T-helper 9 cell (primary cell): ENCODE measurements at regions not wholly inside any gene's neighbourhood (a gene's known extent, or its start where the extent isn't known, plus 50 kb on each side); places are given as distances from the start of the nearest gene placed in this dataset.
"Not testable (repeated sequence)": the region's sequence is repeated elsewhere in the genome, so short reads cannot be mapped to it uniquely, and the experiment has no call there.

Experiments used
- DNase-seq: peaks from one replicate; pipeline ENCODE4 v3.0.0-alpha.2; 2020

GRCh38 chr14:55899531-55899930 is 218.7 kb upstream of the PELI2 start:
- no peak for DNase-seq

- no peak for DNase-seq
These were observed 217.5 kb upstream of the PELI2 start for GRCh38 chr14:55900749-55901148.

GRCh38 chr14:55901291-55901690 is 216.9 kb upstream of the PELI2 start:
- no peak for DNase-seq

DNA sequence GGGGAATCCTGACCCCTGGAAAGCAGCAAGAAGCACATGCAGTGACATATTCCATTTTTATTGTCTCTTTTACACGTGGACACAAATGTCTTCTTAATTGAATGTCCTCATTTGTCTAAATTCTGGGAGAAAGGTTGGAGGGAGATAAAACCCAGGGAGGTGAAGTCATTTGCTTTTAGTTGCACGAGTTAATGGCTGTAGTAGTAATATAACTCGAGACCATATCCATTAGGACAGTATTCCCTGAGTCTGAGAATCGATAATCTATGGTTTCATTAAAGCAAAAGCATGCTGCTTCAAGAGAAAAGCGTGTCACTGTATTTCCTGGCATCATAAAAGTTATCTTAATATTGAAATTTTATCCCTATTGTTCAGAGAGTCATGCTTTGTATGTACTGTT is 216.0 kb upstream of the PELI2 start:
- no peak for DNase-seq

DNA sequence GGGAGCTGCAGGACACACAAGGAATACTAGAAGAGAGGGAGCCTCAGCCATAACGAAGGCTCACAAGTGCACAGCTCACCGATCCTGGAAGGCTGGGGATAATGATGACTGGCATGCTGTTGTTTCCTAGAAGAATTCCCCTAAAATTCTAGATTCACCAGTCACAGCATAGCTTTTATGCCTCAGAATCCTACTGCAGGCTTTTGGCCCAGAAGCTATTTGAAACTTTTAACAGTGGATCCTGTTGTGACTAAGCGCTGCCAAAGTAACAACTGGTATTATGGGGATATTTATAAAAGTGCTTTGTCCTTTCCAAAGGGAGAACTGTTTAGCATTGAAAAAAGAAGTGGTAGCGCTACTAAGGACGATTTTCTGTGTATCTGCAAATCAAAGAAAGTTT is 214.1 kb upstream of the PELI2 start:
- no peak for DNase-seq

DNA sequence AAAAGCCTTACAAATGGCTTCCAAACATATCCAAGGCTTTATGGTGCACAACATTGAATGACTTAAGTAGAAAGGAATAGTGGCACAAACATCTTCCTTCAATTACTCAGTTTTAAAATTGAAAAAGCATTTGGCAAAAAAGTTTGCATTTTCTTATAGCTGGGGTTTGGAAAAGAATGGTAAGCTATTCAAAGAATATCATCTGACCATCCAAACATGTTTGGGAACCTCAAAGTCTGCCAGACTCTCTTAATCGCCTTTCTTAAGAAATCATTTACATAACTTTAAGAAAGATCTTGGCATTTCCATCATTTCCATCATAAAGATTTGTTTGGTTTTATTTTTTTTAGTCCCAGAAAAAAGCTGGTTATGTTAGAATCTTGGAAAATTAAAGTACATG is 210.1 kb upstream of the PELI2 start:
- DNase-seq: no peak

- DNase-seq: no peak
These were observed 208.3 kb upstream of the PELI2 start for GRCh38 chr14:55909879-55910278.

DNA sequence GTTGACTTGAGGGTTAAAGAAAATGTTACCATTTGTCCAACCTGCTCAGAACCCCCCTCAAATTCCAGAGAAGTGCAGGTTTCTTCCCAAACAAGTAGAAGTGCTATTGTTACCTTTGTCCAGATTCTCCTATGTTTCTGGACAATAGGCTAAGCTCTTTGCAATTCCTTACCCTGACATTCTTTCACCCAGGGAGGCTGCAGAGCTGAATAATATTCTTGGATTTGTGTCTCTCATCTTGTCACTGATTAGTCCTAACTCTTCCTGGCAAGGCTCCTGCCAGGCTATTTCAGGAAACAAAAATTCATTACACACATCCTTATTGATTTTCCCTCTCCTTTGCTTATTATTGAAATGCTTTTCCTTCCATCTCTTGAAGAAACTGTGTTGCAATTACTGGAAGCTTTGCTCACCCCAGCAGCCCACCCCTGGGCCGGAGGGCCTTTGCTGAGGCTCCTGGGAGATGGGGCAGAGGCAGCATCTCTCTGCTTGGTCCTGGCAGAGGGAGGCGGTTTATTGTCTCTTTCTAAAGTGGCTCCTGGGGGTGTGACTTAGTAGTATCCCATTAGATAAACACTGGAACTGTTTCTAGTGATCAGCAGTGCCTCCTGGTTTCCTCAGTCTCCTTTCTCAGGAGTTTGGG is 207.5 kb upstream of the PELI2 start:
- DNase-seq: no peak

DNA sequence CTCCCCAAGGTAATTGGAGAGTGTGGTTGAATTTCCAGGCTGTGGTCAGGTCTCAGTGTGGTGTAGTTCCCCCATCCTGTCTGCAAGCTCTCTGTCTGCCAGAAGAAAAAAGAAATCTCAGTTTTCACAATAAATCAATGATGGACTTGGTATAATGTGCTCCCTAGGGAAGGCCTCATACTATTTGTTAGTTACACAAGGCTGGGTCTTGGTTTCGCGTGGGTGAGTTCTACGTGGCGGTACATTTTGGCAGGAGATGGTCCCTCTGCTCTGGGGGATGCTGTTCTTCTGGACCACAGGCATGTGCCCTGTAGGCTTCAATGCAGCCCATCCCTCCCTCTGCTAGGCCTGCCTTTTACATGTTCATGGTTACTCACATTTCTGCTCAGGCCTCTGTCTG is 206.4 kb upstream of the PELI2 start:
- no peak for DNase-seq

- no peak for DNase-seq
These were observed 205.9 kb upstream of the PELI2 start for GRCh38 chr14:55912344-55912743.

GRCh38 chr14:55913324-55914025 is 204.7 kb upstream of the PELI2 start:
- DNase-seq: no peak

DNA sequence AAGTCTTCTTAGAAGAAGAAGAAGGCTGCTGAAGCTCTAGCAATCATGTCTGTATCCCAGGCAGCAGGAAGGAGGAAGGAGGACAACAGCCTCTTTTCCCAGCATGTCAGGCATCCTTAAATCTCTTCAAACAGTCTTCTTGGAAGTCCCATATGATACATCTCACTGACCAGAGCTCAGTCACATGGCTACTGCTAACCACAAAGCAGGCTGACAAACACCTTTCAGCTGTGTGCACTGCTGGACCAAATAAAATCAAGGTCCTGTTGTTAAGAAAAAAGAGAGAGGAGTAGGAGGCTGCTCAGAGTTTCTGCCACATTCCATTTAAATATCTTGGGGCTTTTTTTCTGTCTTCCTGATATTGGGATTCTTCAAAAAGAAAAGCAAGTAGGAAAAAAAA is 203.4 kb upstream of the PELI2 start:
- DNase-seq: no peak

DNA sequence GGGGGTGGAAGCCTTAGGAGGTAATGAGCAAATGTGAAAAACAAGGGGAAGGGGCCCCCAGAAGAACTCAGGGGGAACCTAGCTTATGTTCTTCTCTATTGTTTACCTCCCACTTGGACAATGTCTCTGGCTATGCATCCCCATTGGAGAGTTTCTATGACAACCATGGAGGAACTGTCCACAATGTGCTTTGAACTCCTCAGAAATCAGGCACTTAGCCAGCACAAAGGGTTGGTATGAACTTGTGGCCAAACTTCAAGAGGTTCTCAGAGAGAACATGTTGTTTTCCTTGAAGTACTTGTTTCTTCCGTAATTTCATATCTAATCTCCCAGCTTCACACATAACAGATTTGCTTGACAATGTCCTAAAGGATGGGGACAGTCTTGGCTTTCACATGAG is 202.8 kb upstream of the PELI2 start:
- no peak for DNase-seq

DNA sequence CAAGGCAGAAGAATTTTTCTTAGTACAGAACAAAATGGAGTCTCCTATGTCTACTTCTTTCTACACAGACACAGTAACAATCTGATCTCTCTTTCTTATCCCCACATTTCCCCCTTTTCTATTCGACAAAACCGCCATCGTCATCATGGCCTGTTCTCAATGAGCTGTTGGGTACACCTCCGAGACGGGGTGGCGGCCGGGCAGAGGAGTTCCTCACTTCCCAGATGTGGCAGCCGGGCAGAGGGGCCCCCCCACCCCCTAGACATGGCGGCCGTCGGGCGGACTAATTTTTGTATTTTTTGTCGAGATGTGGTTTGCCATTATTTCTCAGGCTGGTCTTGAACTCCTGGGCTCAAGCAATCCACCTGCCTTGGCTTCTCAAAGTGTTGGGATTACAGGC is 198.4 kb upstream of the PELI2 start:
- DNase-seq: not testable (repeated sequence)

DNA sequence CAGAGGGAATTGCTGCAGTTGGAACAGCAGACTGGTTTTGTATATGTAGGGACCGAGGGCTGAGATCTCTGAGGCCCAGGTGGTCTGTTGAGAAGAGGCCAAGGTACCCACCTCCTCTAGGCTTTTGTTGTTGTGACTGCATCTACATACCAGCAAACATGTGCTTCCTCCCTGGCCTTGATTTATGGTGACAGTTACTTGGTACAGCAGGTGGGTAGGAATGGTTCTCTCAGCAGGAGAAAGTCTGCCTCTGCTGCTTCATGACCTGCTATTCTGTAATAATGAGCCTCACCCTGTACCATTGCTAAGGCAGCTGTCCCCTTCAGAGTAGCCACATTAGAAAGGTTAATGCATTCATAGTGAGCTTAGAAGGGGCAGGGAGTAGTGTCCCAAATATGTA is 196.7 kb upstream of the PELI2 start:
- no peak for DNase-seq

DNA sequence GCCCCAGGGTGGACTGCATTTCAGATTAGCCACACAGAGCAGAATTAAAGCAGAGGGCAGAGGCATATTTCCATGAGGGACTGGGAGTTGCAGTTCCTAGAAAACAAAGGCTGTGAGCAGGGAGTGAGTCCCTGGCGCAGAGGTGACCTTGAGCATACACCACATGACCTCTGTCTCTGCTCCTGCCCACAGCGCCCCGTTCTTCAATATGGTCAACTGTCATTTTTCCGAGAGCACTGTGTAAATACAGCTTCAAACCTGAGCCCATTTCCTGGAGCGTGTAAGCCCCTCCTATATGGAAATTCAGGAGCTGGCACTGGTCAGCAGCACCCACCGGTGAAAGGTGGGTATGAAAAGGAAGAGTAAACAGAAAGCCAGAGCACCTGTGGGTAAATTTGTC is 192.2 kb upstream of the PELI2 start:
- DNase-seq: no peak

- no peak for DNase-seq
These were observed 191.2 kb upstream of the PELI2 start for GRCh38 chr14:55927028-55927427.

GRCh38 chr14:55928276-55928675 is 189.9 kb upstream of the PELI2 start:
- DNase-seq: no peak

DNA sequence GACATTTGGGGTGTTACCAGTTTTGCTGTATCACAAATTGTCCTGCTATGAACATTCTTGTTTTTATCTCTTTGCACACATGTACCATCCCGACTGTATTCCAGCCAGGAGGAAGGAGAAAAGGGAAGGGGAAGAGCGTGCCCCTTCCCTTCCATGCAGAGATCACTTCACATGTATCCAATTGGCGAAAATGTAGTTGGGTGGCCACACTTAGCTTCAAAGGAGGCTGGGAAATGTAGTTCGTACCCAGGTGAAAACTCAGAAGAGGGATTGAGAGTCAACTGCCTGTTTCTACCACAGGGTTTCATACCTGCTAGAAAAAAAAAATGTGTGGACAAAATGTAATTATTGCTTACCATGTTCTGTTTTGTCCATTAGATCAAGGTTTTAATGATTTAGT is 189.1 kb upstream of the PELI2 start:
- no peak for DNase-seq

GRCh38 chr14:55930016-55930784 is 188.0 kb upstream of the PELI2 start:
- DNase-seq: no peak

- no peak for DNase-seq
These were observed 181.5 kb upstream of the PELI2 start for GRCh38 chr14:55936691-55937090.

- no peak for DNase-seq
These were observed 179.9 kb upstream of the PELI2 start for GRCh38 chr14:55938249-55938791.

- no peak for DNase-seq
These were observed 176.0 kb upstream of the PELI2 start for GRCh38 chr14:55942076-55942654.
